ENCODE measurements at regions not wholly inside any gene's neighbourhood (a gene's known extent, or its start where the extent isn't known, plus 50 kb on each side); places are given as distances from the start of the nearest gene placed in this dataset.

DNA sequence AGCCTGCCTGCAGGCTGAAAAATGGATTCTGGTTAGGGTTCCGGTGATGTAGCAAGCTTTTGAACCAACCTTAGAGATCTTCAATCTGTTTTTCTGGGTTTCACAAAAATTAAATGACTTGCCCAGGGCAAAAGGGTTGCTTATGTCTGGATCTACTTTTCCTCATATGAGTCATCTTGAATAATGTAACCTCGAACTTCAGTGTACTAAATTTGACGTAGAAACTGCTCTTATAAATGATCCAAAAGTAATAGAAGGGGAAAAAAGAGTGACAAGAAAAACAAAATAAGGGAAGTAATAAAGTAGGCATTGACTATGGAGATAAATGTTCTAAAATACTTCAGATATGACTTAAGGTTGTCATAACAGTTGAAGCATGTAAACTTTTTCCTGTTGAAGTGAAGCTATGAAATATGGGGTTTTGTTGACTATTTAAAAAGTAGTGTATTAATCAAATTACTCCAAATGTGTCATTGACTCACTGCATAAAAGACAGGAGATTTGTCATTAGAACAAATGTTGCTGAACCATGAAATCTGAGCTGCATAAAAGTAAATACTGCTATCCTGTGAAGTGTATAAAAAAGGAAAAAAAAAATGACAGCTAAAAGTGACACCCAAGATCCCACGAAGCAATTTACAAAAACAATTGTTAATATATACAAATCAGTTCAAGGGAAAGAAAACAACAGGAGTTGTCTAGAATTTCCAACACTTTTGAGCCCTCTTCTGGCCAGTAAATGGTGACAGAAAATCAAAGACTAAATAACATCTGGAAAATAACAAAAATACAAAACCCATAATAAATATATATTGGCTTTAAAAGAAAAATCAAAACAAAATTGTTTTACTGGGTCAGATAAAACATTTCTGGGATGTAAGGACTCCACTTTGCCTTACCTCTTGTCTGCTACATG, 103.6 kb upstream of the SERPINE2 start:
- H3K36me3 ChIP-seq (ENCODE audit: insufficient read depth, low read length), result no peaks in the 10 kb centered on the region
- no peaks in the 10 kb centered on the region for H3K9me3 ChIP-seq (ENCODE audit: control insufficient read depth in 1 of 2, low read length in 2 of 2)
- no peaks in the 10 kb centered on the region for H3K9me3 Mint-ChIP-seq
- no peaks in the 10 kb centered on the region for H3K4me1 ChIP-seq (ENCODE audit: insufficient read depth, low read length)
- DNase-seq, result no peak
- H3K4me1 Mint-ChIP-seq, result no peaks in the 10 kb centered on the region
- H3K27me3 ChIP-seq (ENCODE audit: insufficient read depth, low read length), result no peaks in the 10 kb centered on the region
- intact Hi-C loops (cut with micrococcal nuclease), result no loop called here
- no peak overlapping the region for H3K4me3 ChIP-seq (ENCODE audit: low read length in 2 of 2)
- ChIA-PET CTCF (ENCODE audit: partially characterized antibody) (interaction anchor here (0.7 kb wide), 1 partner anchor 13 kb away, joined by 3 read pairs; no protein-coding TSS in a partner anchor), POLR2A (ENCODE audit: partially characterized antibody) (no interaction called here)
- H3K36me3 Mint-ChIP-seq, result no peaks in the 10 kb centered on the region
- H3K4me3 Mint-ChIP-seq, result no peak overlapping the region
- peaks cover 11 to 17% of the 10 kb centered on the region in 2 donors for H3K27me3 Mint-ChIP-seq
- H3K27ac ChIP-seq (ENCODE audit: low read depth, low read length), result no peak overlapping the region
- H3K27ac Mint-ChIP-seq, result no peak overlapping the region

DNA sequence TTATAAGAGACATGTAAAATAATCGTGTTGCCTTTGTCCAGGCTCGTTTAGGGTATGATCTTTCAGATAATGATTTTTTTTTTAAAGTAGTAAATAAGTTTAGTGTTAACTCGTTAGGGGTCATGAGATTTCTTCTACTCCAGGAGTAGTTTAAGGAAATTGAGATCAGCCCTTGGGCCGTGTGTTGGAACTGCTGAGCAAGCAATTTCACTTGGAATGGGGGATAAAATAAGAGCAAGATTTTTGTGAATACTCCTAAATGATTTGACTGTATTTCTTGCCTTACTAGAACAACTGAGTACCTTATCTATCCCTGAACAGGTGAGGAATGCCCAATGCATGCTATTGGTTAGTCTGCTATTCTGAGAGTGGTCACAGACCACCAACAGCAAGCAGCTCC, 102.2 kb upstream of the SERPINE2 start:
- Mint-ChIP-seq H3K36me3 (no peaks in the 10 kb centered on the region), H3K9me3 (no peaks in the 10 kb centered on the region), H3K4me3 (no peak overlapping the region), H3K4me1 (no peaks in the 10 kb centered on the region), H3K27ac (no peak overlapping the region), H3K27me3 (peaks cover 9 to 15% of the 10 kb centered on the region in 2 donors)
- DNase-seq, result no peak
- ChIA-PET CTCF (ENCODE audit: partially characterized antibody) (no interaction called here), POLR2A (ENCODE audit: partially characterized antibody) (no interaction called here)
- Histone ChIP-seq H3K4me1 (ENCODE audit: insufficient read depth, low read length) (no peaks in the 10 kb centered on the region), H3K9me3 (ENCODE audit: control insufficient read depth in 1 of 2, low read length in 2 of 2) (no peaks in the 10 kb centered on the region), H3K27ac (ENCODE audit: low read depth, low read length) (no peak overlapping the region), H3K27me3 (ENCODE audit: insufficient read depth, low read length) (no peaks in the 10 kb centered on the region), H3K36me3 (ENCODE audit: insufficient read depth, low read length) (no peaks in the 10 kb centered on the region), H3K4me3 (ENCODE audit: low read length in 2 of 2) (no peak overlapping the region)
- intact Hi-C loops (cut with micrococcal nuclease), result no loop called here

DNA sequence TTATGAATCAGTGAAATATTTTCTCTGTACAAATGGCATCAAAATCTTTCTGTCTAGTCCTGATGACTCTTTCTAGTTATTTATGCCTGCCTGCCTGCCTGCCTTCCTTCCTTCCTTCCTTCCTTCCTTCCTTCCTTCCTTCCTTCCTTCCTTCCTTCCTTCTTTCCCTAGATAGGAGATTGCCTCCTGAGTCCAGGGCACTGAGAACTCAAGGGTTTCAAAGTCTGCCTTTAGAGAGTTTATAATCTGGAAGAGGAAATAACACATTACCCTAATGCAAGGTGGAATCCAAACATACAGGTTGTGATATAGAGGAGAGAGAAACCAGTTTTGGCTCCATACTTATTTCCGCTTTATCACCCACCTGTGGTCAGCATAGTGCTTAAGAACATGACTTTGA, 98.1 kb upstream of the SERPINE2 start:
- POLR2A ChIA-PET (ENCODE audit: partially characterized antibody), result no interaction called here
- peaks cover 13 to 14% of the 10 kb centered on the region in 2 donors for H3K27me3 Mint-ChIP-seq
- H3K9me3 Mint-ChIP-seq, result peaks cover 0 to under 1% (median 0%) of the 10 kb centered on the region in 8 donors
- DNase-seq, result no peak
- CTCF ChIA-PET (ENCODE audit: partially characterized antibody), result no interaction called here
- no peaks in the 10 kb centered on the region for H3K9me3 ChIP-seq (ENCODE audit: control insufficient read depth in 1 of 2, low read length in 2 of 2)
- H3K36me3 ChIP-seq (ENCODE audit: insufficient read depth, low read length), result no peaks in the 10 kb centered on the region
- no peaks in the 10 kb centered on the region for H3K4me1 ChIP-seq (ENCODE audit: insufficient read depth, low read length)
- intact Hi-C loops (cut with micrococcal nuclease), result no loop called here
- H3K4me3 Mint-ChIP-seq, result no peak overlapping the region
- H3K27ac ChIP-seq (ENCODE audit: low read depth, low read length), result no peak overlapping the region
- H3K4me1 Mint-ChIP-seq, result no peaks in the 10 kb centered on the region
- no peak overlapping the region for H3K4me3 ChIP-seq (ENCODE audit: low read length in 2 of 2)
- H3K27ac Mint-ChIP-seq, result no peak overlapping the region
- H3K36me3 Mint-ChIP-seq, result no peaks in the 10 kb centered on the region
- H3K27me3 ChIP-seq (ENCODE audit: insufficient read depth, low read length), result no peaks in the 10 kb centered on the region

DNA sequence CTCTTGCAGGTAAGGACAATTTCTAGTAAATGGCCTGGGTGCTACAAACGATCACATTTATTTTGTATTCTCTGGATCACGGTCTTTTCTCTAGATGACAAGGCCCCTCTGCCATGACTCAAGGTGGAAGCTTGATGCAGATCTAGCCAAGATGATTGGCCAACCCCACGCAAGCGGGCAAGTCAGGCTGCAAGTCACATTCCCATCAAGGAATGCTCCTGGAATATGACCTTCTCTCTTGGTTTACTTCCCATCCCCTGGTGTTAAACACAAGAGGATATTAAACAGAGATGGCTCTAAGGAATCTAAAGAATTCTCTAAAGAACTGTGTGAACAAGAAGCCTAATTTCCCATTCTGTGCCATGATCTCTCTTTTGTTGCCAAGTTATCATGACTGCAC, 97.3 kb upstream of the SERPINE2 start:
- Histone ChIP-seq H3K27ac (ENCODE audit: low read depth, low read length) (no peak overlapping the region), H3K4me3 (ENCODE audit: low read length in 2 of 2) (no peak overlapping the region), H3K9me3 (ENCODE audit: control insufficient read depth in 1 of 2, low read length in 2 of 2) (no peaks in the 10 kb centered on the region), H3K4me1 (ENCODE audit: insufficient read depth, low read length) (no peaks in the 10 kb centered on the region), H3K27me3 (ENCODE audit: insufficient read depth, low read length) (no peaks in the 10 kb centered on the region), H3K36me3 (ENCODE audit: insufficient read depth, low read length) (no peaks in the 10 kb centered on the region)
- DNase-seq, result no peak
- H3K4me1 Mint-ChIP-seq, result no peaks in the 10 kb centered on the region
- H3K27me3 Mint-ChIP-seq, result peaks cover 16 to 18% of the 10 kb centered on the region in 2 donors
- no peaks in the 10 kb centered on the region for H3K36me3 Mint-ChIP-seq
- H3K27ac Mint-ChIP-seq, result no peak overlapping the region
- CTCF ChIA-PET (ENCODE audit: partially characterized antibody), result no interaction called here
- POLR2A ChIA-PET (ENCODE audit: partially characterized antibody), result no interaction called here
- H3K9me3 Mint-ChIP-seq, result peaks cover 0 to 2% (median 0%) of the 10 kb centered on the region in 8 donors
- no peak overlapping the region for H3K4me3 Mint-ChIP-seq
- intact Hi-C loops (cut with micrococcal nuclease), result no loop called here

DNA sequence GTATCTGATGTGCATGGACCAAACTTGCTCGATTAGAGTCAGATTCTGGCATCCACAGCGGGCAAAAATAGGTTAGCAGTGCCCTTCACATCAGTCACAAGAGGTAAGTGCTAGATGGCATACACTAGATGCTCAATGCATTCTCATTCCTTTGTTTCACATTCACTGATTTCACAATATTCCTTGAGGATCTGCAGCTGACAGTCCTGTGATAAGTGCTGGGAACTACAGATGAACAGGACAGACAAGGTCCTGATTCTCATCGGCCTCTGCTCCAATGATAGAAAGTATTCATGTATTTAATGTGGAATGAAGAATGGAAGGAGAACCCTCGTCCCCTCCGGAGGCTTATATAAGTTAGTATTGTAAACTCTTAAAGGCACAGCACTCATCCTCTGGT, 96.8 kb upstream of the SERPINE2 start:
- no peak overlapping the region for H3K27ac Mint-ChIP-seq
- no peak for DNase-seq
- Histone ChIP-seq H3K4me1 (ENCODE audit: insufficient read depth, low read length) (no peaks in the 10 kb centered on the region), H3K36me3 (ENCODE audit: insufficient read depth, low read length) (no peaks in the 10 kb centered on the region), H3K9me3 (ENCODE audit: control insufficient read depth in 1 of 2, low read length in 2 of 2) (no peaks in the 10 kb centered on the region), H3K4me3 (ENCODE audit: low read length in 2 of 2) (no peak overlapping the region), H3K27me3 (ENCODE audit: insufficient read depth, low read length) (no peaks in the 10 kb centered on the region), H3K27ac (ENCODE audit: low read depth, low read length) (no peak overlapping the region)
- CTCF ChIA-PET (ENCODE audit: partially characterized antibody), result no interaction called here
- H3K4me3 Mint-ChIP-seq, result no peak overlapping the region
- no peaks in the 10 kb centered on the region for H3K36me3 Mint-ChIP-seq
- POLR2A ChIA-PET (ENCODE audit: partially characterized antibody), result no interaction called here
- intact Hi-C loops (cut with micrococcal nuclease), result no loop called here
- peaks cover 0 to 2% (median 0%) of the 10 kb centered on the region in 8 donors for H3K9me3 Mint-ChIP-seq
- H3K27me3 Mint-ChIP-seq, result peaks cover 16 to 20% of the 10 kb centered on the region in 2 donors
- no peaks in the 10 kb centered on the region for H3K4me1 Mint-ChIP-seq

DNA sequence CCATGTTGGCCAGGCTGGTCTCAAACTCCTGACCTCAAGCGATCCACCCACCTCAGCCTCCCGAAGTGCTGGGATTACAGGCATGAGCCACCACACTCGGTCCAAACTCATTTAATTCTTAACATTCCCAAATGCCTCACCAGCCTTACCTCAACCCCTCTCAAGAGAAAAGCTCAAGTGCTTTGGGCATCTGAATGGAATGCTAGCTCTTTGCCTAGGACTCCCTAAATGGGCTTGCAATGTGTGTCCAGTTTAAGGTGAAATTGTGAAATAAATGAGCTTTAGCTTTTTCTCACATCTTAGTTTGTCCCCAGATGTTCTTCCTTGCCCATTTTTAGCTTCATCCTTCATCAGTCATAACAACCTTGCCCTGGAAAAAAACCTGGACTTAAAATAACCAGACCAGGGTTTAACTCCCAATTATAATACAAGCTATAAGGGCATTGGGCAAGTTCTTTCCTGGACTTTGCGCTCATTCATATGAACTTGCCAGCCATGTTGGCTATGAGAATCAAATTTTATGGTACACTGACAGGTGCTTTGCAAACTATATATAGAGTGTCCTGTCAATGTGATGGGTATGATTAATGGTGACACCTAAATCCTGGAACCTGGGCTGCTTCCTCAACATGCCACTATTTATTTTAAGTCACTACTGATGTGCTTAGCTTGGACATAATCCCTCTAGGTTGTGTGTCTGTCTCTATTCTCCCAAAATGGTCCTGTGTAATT, 95.1 kb upstream of the SERPINE2 start:
- no peak overlapping the region for H3K27ac ChIP-seq (ENCODE audit: low read depth, low read length)
- Mint-ChIP-seq H3K27ac (no peak overlapping the region), H3K27me3 (peaks cover 18 to 23% of the 10 kb centered on the region in 2 donors), H3K4me1 (no peaks in the 10 kb centered on the region), H3K4me3 (no peak overlapping the region), H3K36me3 (no peaks in the 10 kb centered on the region), H3K9me3 (peaks cover 0 to 2% (median 0%) of the 10 kb centered on the region in 8 donors)
- DNase-seq, result no peak
- ChIA-PET POLR2A (ENCODE audit: partially characterized antibody) (no interaction called here), CTCF (ENCODE audit: partially characterized antibody) (interaction anchor here (1.0 kb wide), 1 partner anchor 12 kb away, joined by 3 read pairs; no protein-coding TSS in a partner anchor)
- H3K27me3 ChIP-seq (ENCODE audit: insufficient read depth, low read length), result no peaks in the 10 kb centered on the region
- H3K4me1 ChIP-seq (ENCODE audit: insufficient read depth, low read length), result no peaks in the 10 kb centered on the region
- H3K9me3 ChIP-seq (ENCODE audit: control insufficient read depth in 1 of 2, low read length in 2 of 2), result no peaks in the 10 kb centered on the region
- no peak overlapping the region for H3K4me3 ChIP-seq (ENCODE audit: low read length in 2 of 2)
- H3K36me3 ChIP-seq (ENCODE audit: insufficient read depth, low read length), result no peaks in the 10 kb centered on the region
- intact Hi-C loops (cut with micrococcal nuclease), result no loop called here

DNA sequence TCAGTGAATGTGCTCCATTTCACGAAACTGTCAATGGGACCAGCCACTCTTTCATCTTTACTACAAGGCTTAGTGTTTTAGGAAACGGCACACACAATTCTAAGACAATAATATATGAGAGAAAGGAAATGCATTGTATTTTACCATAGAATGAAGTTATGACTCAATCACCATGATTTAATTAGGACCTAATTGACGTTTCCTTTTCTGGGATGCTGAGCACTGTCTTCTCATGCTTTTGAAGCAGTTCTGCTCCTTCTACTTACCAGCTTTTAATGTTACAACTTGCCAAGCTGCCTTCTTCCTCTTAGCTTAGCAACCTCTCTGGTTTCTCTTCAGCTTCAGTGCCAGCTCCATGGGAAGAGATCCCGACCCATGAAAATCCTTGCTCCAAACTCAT, 94.3 kb upstream of the SERPINE2 start:
- H3K9me3 Mint-ChIP-seq, result peaks cover 0 to 2% (median 0%) of the 10 kb centered on the region in 8 donors
- CTCF ChIA-PET (ENCODE audit: partially characterized antibody), result interaction anchor here (1.0 kb wide), 1 partner anchor 13 kb away, joined by 3 read pairs; no protein-coding TSS in a partner anchor
- intact Hi-C loops (cut with micrococcal nuclease), result no loop called here
- no peaks in the 10 kb centered on the region for H3K4me1 ChIP-seq (ENCODE audit: insufficient read depth, low read length)
- H3K4me3 ChIP-seq (ENCODE audit: low read length in 2 of 2), result no peak overlapping the region
- H3K36me3 ChIP-seq (ENCODE audit: insufficient read depth, low read length), result no peaks in the 10 kb centered on the region
- no peak overlapping the region for H3K27ac Mint-ChIP-seq
- no peaks in the 10 kb centered on the region for H3K9me3 ChIP-seq (ENCODE audit: control insufficient read depth in 1 of 2, low read length in 2 of 2)
- no peak overlapping the region for H3K4me3 Mint-ChIP-seq
- POLR2A ChIA-PET (ENCODE audit: partially characterized antibody), result no interaction called here
- peaks cover 18 to 20% of the 10 kb centered on the region in 2 donors for H3K27me3 Mint-ChIP-seq
- no peak overlapping the region for H3K27ac ChIP-seq (ENCODE audit: low read depth, low read length)
- H3K27me3 ChIP-seq (ENCODE audit: insufficient read depth, low read length), result no peaks in the 10 kb centered on the region
- no peaks in the 10 kb centered on the region for H3K4me1 Mint-ChIP-seq
- no peak for DNase-seq
- no peaks in the 10 kb centered on the region for H3K36me3 Mint-ChIP-seq

Data from CD4-positive, alpha-beta memory T cell (primary cell).